ENCODE measurements at regions not wholly inside any gene's neighbourhood (a gene's known extent, or its start where the extent isn't known, plus 50 kb on each side); places are given as distances from the start of the nearest gene placed in this dataset.
A peak's percentile ranks its signal among the peaks of the same experiment; 100 is the strongest.
"Not testable (repeated sequence)": the region's sequence is repeated elsewhere in the genome, so short reads cannot be mapped to it uniquely, and the experiment has no call there.

GRCh38 chr3:15903759-15904720 is 106.3 kb upstream of the ANKRD28 start:
- no peak for DNase-seq

- no peak for DNase-seq
These were observed 107.3 kb upstream of the ANKRD28 start for GRCh38 chr3:15905041-15905440.

- DNase-seq: not testable (repeated sequence)
These were observed 109.6 kb upstream of the ANKRD28 start for GRCh38 chr3:15907403-15907802.

- no peak for DNase-seq
These were observed 121.2 kb upstream of the ANKRD28 start for GRCh38 chr3:15918988-15919387.

- no peak for DNase-seq
These were observed 122.2 kb upstream of the ANKRD28 start for GRCh38 chr3:15919971-15920370.

GRCh38 chr3:15923640-15924405 is 126.0 kb upstream of the ANKRD28 start:
- no peak for DNase-seq

- peak; percentile 12 for DNase-seq
These were observed 127.1 kb upstream of the ANKRD28 start for GRCh38 chr3:15924914-15925313.

- DNase-seq: no peak
These were observed 129.1 kb upstream of the ANKRD28 start for GRCh38 chr3:15926871-15927270.

GRCh38 chr3:15927969-15928368 is 130.2 kb upstream of the ANKRD28 start:
- DNase-seq: no peak

- DNase-seq: no peak
These were observed 132.3 kb upstream of the ANKRD28 start for GRCh38 chr3:15929944-15930571.

GRCh38 chr3:15932348-15933300 is 134.8 kb upstream of the ANKRD28 start:
- DNase-seq: no peak

GRCh38 chr3:15933439-15934139 is 135.8 kb upstream of the ANKRD28 start:
- no peak for DNase-seq

- no peak for DNase-seq
These were observed 136.8 kb upstream of the ANKRD28 start for GRCh38 chr3:15934389-15935195.

- DNase-seq: no peak
These were observed 138.5 kb upstream of the ANKRD28 start for GRCh38 chr3:15936312-15936711.

GRCh38 chr3:15940641-15941040 is 142.9 kb upstream of the ANKRD28 start:
- DNase-seq: no peak

- not testable (repeated sequence) for DNase-seq
These were observed 143.7 kb upstream of the ANKRD28 start for GRCh38 chr3:15941457-15941856.

- no peak for DNase-seq
These were observed 144.2 kb upstream of the ANKRD28 start for GRCh38 chr3:15941958-15942357.

GRCh38 chr3:15942462-15942861 is 144.7 kb upstream of the ANKRD28 start:
- no peak for DNase-seq

GRCh38 chr3:15942936-15943335 is 145.2 kb upstream of the ANKRD28 start:
- DNase-seq: no peak

- DNase-seq: no peak
These were observed 150.6 kb upstream of the ANKRD28 start for GRCh38 chr3:15948388-15948787.
